HG03196 (cell line): ENCODE measurements at regions not wholly inside any gene's neighbourhood (a gene's known extent, or its start where the extent isn't known, plus 50 kb on each side); places are given as distances from the start of the nearest gene placed in this dataset.

Experiments used
- ATAC-seq: cut with Tn5 transposase; IDR thresholded peaks from one replicate; pipeline ENCODE4 v1.9.1; 2021; ENCODE audit not compliant: unreplicated experiment

GRCh38 chr3:31135546-31135945 is 241.1 kb upstream of the GADL1 start:
- no peak for ATAC-seq

- ATAC-seq, result no peak
These were observed 243.4 kb upstream of the GADL1 start for GRCh38 chr3:31137718-31138465.

GRCh38 chr3:31140470-31140869 is 246.0 kb upstream of the GADL1 start:
- no peak for ATAC-seq

GRCh38 chr3:31142139-31142538 is 247.7 kb upstream of the GADL1 start:
- ATAC-seq, result no peak

- no peak for ATAC-seq
These were observed 248.1 kb upstream of the GADL1 start for GRCh38 chr3:31142543-31142942.

GRCh38 chr3:31145062-31145461 is 250.6 kb upstream of the GADL1 start:
- ATAC-seq, result no peak

GRCh38 chr3:31147550-31147949 is 253.1 kb upstream of the GADL1 start:
- no peak for ATAC-seq

GRCh38 chr3:31157047-31157694 is 262.7 kb upstream of the GADL1 start:
- no peak for ATAC-seq

- no peak for ATAC-seq
These were observed 263.6 kb upstream of the GADL1 start for GRCh38 chr3:31157893-31158620.

GRCh38 chr3:31159331-31160039 is 265.0 kb upstream of the GADL1 start:
- ATAC-seq, result no peak

- ATAC-seq, result no peak
These were observed 267.4 kb upstream of the GADL1 start for GRCh38 chr3:31161889-31162288.

GRCh38 chr3:31164381-31164780 is 269.9 kb upstream of the GADL1 start:
- no peak for ATAC-seq

GRCh38 chr3:31165399-31165860 is 271.0 kb upstream of the GADL1 start:
- ATAC-seq, result no peak

GRCh38 chr3:31166249-31166885 is 271.9 kb upstream of the GADL1 start:
- ATAC-seq, result no peak

GRCh38 chr3:31167666-31168065 is 273.2 kb upstream of the GADL1 start:
- ATAC-seq, result no peak

- no peak for ATAC-seq
These were observed 276.6 kb upstream of the GADL1 start for GRCh38 chr3:31170932-31171670.

GRCh38 chr3:31172336-31172735 is 277.9 kb upstream of the GADL1 start:
- no peak for ATAC-seq

GRCh38 chr3:31173118-31173718 is 278.8 kb upstream of the GADL1 start:
- no peak for ATAC-seq

- ATAC-seq, result no peak
These were observed 279.6 kb upstream of the GADL1 start for GRCh38 chr3:31174079-31174478.

GRCh38 chr3:31176045-31176444 is 281.6 kb upstream of the GADL1 start:
- no peak for ATAC-seq
